ENCODE measurements at regions not wholly inside any gene's neighbourhood (a gene's known extent, or its start where the extent isn't known, plus 50 kb on each side); places are given as distances from the start of the nearest gene placed in this dataset.
"Not testable (repeated sequence)": the region's sequence is repeated elsewhere in the genome, so short reads cannot be mapped to it uniquely, and the experiment has no call there.

GRCh38 chr1:70675737-70676156 is 264.7 kb downstream of the CTH start:
- DNase-seq = no peak

GRCh38 chr1:70685300-70686286 is 274.5 kb downstream of the CTH start:
- DNase-seq = peak; percentile 73

GRCh38 chr1:70688580-70688979 is 277.5 kb downstream of the CTH start:
- DNase-seq = no peak

- DNase-seq = no peak
Measured at GRCh38 chr1:70706381-70707037, 295.4 kb downstream of the CTH start.

GRCh38 chr1:70707214-70707613 is 296.1 kb downstream of the CTH start:
- DNase-seq = no peak

- DNase-seq = no peak
Measured at GRCh38 chr1:70714149-70714548, 303.1 kb downstream of the CTH start.

GRCh38 chr1:70717211-70717610 is 306.1 kb downstream of the CTH start:
- DNase-seq = no peak

GRCh38 chr1:70717656-70718055 is 306.6 kb downstream of the CTH start:
- DNase-seq = no peak

GRCh38 chr1:70718086-70718630 is 307.1 kb downstream of the CTH start:
- no peak for DNase-seq

GRCh38 chr1:70719154-70719553 is 308.1 kb downstream of the CTH start:
- DNase-seq = no peak

GRCh38 chr1:70720109-70720508 is 309.0 kb downstream of the CTH start:
- DNase-seq = no peak

GRCh38 chr1:70720521-70720920 is 309.5 kb downstream of the CTH start:
- DNase-seq = no peak

GRCh38 chr1:70727886-70728489 is 316.9 kb downstream of the CTH start:
- DNase-seq = peak; percentile 43

- not testable (repeated sequence) for DNase-seq
Measured at GRCh38 chr1:70736518-70736917, 311.1 kb downstream of the PTGER3 start.

GRCh38 chr1:70737125-70737524 is 310.5 kb downstream of the PTGER3 start:
- DNase-seq = no peak

GRCh38 chr1:70738624-70739023 is 309.0 kb downstream of the PTGER3 start:
- peak; percentile 94 for DNase-seq

GRCh38 chr1:70745199-70745598 is 302.4 kb downstream of the PTGER3 start:
- DNase-seq = no peak

GRCh38 chr1:70746062-70746461 is 301.6 kb downstream of the PTGER3 start:
- DNase-seq = not testable (repeated sequence)

- DNase-seq = not testable (repeated sequence)
Measured at GRCh38 chr1:70747123-70747522, 300.5 kb downstream of the PTGER3 start.

GRCh38 chr1:70751676-70752287 is 295.8 kb downstream of the PTGER3 start:
- not testable (repeated sequence) for DNase-seq

- DNase-seq = no peak
Measured at GRCh38 chr1:70754701-70755100, 292.9 kb downstream of the PTGER3 start.

GRCh38 chr1:70760154-70760553 is 287.5 kb downstream of the PTGER3 start:
- no peak for DNase-seq

- DNase-seq = no peak
Measured at GRCh38 chr1:70762386-70762785, 285.2 kb downstream of the PTGER3 start.

Measured in NCI-H1105 treated with DMSO at 0.1 percent for 48 hours (cell line).